ENCODE measurements at regions not wholly inside any gene's neighbourhood (a gene's known extent, or its start where the extent isn't known, plus 50 kb on each side); places are given as distances from the start of the nearest gene placed in this dataset.

GRCh38 chr1:177439301-177439700 is 268.5 kb downstream of the BRINP2 start:
- Histone ChIP-seq H3K27me3 (ENCODE audit: control insufficient read depth, low read length) (no peaks in the 10 kb centered on the region), H3K9me2 (replicated peaks; ENCODE audit: control insufficient read depth, low read length) (no peaks in the 10 kb centered on the region), H3F3A (ENCODE audit: control insufficient read depth, insufficient read depth) (no peaks in the 10 kb centered on the region), H4K20me1 (ENCODE audit: control insufficient read depth, insufficient read depth, low read depth, low read length) (no peaks in the 10 kb centered on the region), H3K4me3 (ENCODE audit: low read length) (no peak overlapping the region), H3K79me2 (ENCODE audit: control insufficient read depth, low read length) (no peaks in the 10 kb centered on the region), H3K4me1 (ENCODE audit: control insufficient read depth, low read length) (no peaks in the 10 kb centered on the region), H3K27ac (ENCODE audit: low read depth, low read length) (no peak overlapping the region), H3K9me3 (ENCODE audit: control insufficient read depth, insufficient read depth, low read length) (no peaks in the 10 kb centered on the region), H3K36me3 (ENCODE audit: control insufficient read depth, low read length) (no peaks in the 10 kb centered on the region), H3K4me2 (ENCODE audit: low read length) (no peak overlapping the region)
- TF ChIP-seq CTCF (IDR thresholded peaks at IDR 0.05; ENCODE audit: low read depth, low read length, poor library complexity, severe bottlenecking) (no peak), EZH2phosphoT487 (IDR thresholded peaks at IDR 0.05; ENCODE audit: borderline replicate concordance, low read length) (no peak)

GRCh38 chr1:177435364-177435763 is 264.6 kb downstream of the BRINP2 start:
- no peaks in the 10 kb centered on the region for H3K79me2 ChIP-seq (ENCODE audit: control insufficient read depth, low read length)
- H3K27me3 ChIP-seq (ENCODE audit: control insufficient read depth, low read length) = no peaks in the 10 kb centered on the region
- H3K4me1 ChIP-seq (ENCODE audit: control insufficient read depth, low read length) = no peaks in the 10 kb centered on the region
- no peaks in the 10 kb centered on the region for H3K9me2 ChIP-seq (replicated peaks; ENCODE audit: control insufficient read depth, low read length)
- H3K4me2 ChIP-seq (ENCODE audit: low read length) = no peak overlapping the region
- no peak for TF ChIP-seq EZH2phosphoT487 (IDR thresholded peaks at IDR 0.05; ENCODE audit: borderline replicate concordance, low read length)
- TF ChIP-seq CTCF (IDR thresholded peaks at IDR 0.05; ENCODE audit: low read depth, low read length, poor library complexity, severe bottlenecking) = no peak
- no peaks in the 10 kb centered on the region for H3F3A ChIP-seq (ENCODE audit: control insufficient read depth, insufficient read depth)
- no peaks in the 10 kb centered on the region for H4K20me1 ChIP-seq (ENCODE audit: control insufficient read depth, insufficient read depth, low read depth, low read length)
- no peak overlapping the region for H3K27ac ChIP-seq (ENCODE audit: low read depth, low read length)
- H3K36me3 ChIP-seq (ENCODE audit: control insufficient read depth, low read length) = no peaks in the 10 kb centered on the region
- H3K9me3 ChIP-seq (ENCODE audit: control insufficient read depth, insufficient read depth, low read length) = no peaks in the 10 kb centered on the region
- no peak overlapping the region for H3K4me3 ChIP-seq (ENCODE audit: low read length)

GRCh38 chr1:177432897-177433296 is 262.1 kb downstream of the BRINP2 start:
- Histone ChIP-seq H3K9me3 (ENCODE audit: control insufficient read depth, insufficient read depth, low read length) (no peaks in the 10 kb centered on the region), H4K20me1 (ENCODE audit: control insufficient read depth, insufficient read depth, low read depth, low read length) (no peaks in the 10 kb centered on the region), H3K9me2 (replicated peaks; ENCODE audit: control insufficient read depth, low read length) (no peaks in the 10 kb centered on the region), H3K4me2 (ENCODE audit: low read length) (no peak overlapping the region), H3F3A (ENCODE audit: control insufficient read depth, insufficient read depth) (no peaks in the 10 kb centered on the region), H3K36me3 (ENCODE audit: control insufficient read depth, low read length) (no peaks in the 10 kb centered on the region), H3K4me1 (ENCODE audit: control insufficient read depth, low read length) (no peaks in the 10 kb centered on the region), H3K79me2 (ENCODE audit: control insufficient read depth, low read length) (no peaks in the 10 kb centered on the region), H3K27ac (ENCODE audit: low read depth, low read length) (no peak overlapping the region), H3K4me3 (ENCODE audit: low read length) (no peak overlapping the region), H3K27me3 (ENCODE audit: control insufficient read depth, low read length) (no peaks in the 10 kb centered on the region)
- TF ChIP-seq EZH2phosphoT487 (IDR thresholded peaks at IDR 0.05; ENCODE audit: borderline replicate concordance, low read length) (no peak), CTCF (IDR thresholded peaks at IDR 0.05; ENCODE audit: low read depth, low read length, poor library complexity, severe bottlenecking) (no peak)

- H4K20me1 ChIP-seq (ENCODE audit: control insufficient read depth, insufficient read depth, low read depth, low read length) = no peaks in the 10 kb centered on the region
- H3F3A ChIP-seq (ENCODE audit: control insufficient read depth, insufficient read depth) = no peaks in the 10 kb centered on the region
- no peak for TF ChIP-seq EZH2phosphoT487 (IDR thresholded peaks at IDR 0.05; ENCODE audit: borderline replicate concordance, low read length)
- TF ChIP-seq CTCF (IDR thresholded peaks at IDR 0.05; ENCODE audit: low read depth, low read length, poor library complexity, severe bottlenecking) = no peak
- H3K9me3 ChIP-seq (ENCODE audit: control insufficient read depth, insufficient read depth, low read length) = no peaks in the 10 kb centered on the region
- no peaks in the 10 kb centered on the region for H3K9me2 ChIP-seq (replicated peaks; ENCODE audit: control insufficient read depth, low read length)
- H3K79me2 ChIP-seq (ENCODE audit: control insufficient read depth, low read length) = no peaks in the 10 kb centered on the region
- H3K4me2 ChIP-seq (ENCODE audit: low read length) = no peak overlapping the region
- H3K4me1 ChIP-seq (ENCODE audit: control insufficient read depth, low read length) = no peaks in the 10 kb centered on the region
- no peak overlapping the region for H3K27ac ChIP-seq (ENCODE audit: low read depth, low read length)
- no peaks in the 10 kb centered on the region for H3K36me3 ChIP-seq (ENCODE audit: control insufficient read depth, low read length)
- H3K27me3 ChIP-seq (ENCODE audit: control insufficient read depth, low read length) = no peaks in the 10 kb centered on the region
- H3K4me3 ChIP-seq (ENCODE audit: low read length) = no peak overlapping the region
Measured at GRCh38 chr1:177431123-177431522, 260.4 kb downstream of the BRINP2 start.

Measured in DOHH2 (cell line).